Neural cell (in vitro differentiated cells): ENCODE measurements at regions not wholly inside any gene's neighbourhood (a gene's known extent, or its start where the extent isn't known, plus 50 kb on each side); places are given as distances from the start of the nearest gene placed in this dataset.

Experiments used
- EP300 ChIP-seq: fragments of 450-650 bp; conservative IDR thresholded peaks from 2 replicates; pipeline ENCODE4 v1.6.1; 2014; ENCODE audit warnings: antibody characterized with exemption, mild to moderate bottlenecking, moderate library complexity; ENCODE audit not compliant: poor library complexity, severe bottlenecking
- POLR2AphosphoS5 ChIP-seq: IDR thresholded peaks from 2 replicates; pipeline ENCODE4 v1.6.1; 2012
- TF ChIP-seq, protein P1 (sequence below): fragments of 450-650 bp; IDR thresholded peaks from 2 replicates; pipeline ENCODE4 v1.5.1; 2014; ENCODE audit warnings: antibody characterized with exemption, mild to moderate bottlenecking, moderate library complexity; ENCODE audit not compliant: poor library complexity, severe bottlenecking
- TF ChIP-seq, protein P2 (sequence below): IDR thresholded peaks from 2 replicates; pipeline ENCODE4 v1.6.1; 2012; ENCODE audit warnings: borderline replicate concordance

DNA sequence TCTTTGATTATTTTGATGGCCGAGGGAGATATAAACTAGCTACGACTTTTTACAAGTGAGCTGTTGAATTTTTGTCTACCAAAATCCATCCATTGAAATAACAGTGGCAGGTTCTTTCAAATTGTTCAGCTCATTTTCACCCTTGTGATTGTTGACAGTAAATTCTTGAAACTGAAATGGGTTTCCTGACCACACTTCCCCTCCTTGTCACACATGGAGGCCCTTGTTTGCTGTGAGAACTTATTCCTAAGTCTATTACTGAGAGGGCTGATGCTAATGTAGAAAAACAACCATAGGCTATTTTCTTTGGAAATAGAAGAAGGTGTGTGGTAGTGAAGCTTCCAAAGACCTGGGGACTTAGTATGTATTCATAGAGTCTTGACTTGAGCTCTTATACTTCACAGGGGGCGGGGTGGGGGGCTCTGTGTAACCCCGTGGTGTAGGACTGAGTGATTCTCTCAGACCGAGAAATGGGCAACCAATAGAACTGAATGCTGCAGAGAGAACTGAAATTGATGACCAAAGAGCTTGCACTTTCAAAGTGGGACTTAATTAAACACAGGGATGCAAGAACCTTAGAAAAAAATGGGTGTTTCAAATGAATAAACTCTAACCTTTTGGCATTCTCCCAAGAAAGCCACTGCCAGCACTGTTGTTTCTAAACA lies 718.9 kb downstream of the CCSER2 start:
- TF ChIP-seq, protein P1, sequence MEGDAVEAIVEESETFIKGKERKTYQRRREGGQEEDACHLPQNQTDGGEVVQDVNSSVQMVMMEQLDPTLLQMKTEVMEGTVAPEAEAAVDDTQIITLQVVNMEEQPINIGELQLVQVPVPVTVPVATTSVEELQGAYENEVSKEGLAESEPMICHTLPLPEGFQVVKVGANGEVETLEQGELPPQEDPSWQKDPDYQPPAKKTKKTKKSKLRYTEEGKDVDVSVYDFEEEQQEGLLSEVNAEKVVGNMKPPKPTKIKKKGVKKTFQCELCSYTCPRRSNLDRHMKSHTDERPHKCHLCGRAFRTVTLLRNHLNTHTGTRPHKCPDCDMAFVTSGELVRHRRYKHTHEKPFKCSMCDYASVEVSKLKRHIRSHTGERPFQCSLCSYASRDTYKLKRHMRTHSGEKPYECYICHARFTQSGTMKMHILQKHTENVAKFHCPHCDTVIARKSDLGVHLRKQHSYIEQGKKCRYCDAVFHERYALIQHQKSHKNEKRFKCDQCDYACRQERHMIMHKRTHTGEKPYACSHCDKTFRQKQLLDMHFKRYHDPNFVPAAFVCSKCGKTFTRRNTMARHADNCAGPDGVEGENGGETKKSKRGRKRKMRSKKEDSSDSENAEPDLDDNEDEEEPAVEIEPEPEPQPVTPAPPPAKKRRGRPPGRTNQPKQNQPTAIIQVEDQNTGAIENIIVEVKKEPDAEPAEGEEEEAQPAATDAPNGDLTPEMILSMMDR: no peak
- TF ChIP-seq EP300: no peak
- TF ChIP-seq, protein P2, sequence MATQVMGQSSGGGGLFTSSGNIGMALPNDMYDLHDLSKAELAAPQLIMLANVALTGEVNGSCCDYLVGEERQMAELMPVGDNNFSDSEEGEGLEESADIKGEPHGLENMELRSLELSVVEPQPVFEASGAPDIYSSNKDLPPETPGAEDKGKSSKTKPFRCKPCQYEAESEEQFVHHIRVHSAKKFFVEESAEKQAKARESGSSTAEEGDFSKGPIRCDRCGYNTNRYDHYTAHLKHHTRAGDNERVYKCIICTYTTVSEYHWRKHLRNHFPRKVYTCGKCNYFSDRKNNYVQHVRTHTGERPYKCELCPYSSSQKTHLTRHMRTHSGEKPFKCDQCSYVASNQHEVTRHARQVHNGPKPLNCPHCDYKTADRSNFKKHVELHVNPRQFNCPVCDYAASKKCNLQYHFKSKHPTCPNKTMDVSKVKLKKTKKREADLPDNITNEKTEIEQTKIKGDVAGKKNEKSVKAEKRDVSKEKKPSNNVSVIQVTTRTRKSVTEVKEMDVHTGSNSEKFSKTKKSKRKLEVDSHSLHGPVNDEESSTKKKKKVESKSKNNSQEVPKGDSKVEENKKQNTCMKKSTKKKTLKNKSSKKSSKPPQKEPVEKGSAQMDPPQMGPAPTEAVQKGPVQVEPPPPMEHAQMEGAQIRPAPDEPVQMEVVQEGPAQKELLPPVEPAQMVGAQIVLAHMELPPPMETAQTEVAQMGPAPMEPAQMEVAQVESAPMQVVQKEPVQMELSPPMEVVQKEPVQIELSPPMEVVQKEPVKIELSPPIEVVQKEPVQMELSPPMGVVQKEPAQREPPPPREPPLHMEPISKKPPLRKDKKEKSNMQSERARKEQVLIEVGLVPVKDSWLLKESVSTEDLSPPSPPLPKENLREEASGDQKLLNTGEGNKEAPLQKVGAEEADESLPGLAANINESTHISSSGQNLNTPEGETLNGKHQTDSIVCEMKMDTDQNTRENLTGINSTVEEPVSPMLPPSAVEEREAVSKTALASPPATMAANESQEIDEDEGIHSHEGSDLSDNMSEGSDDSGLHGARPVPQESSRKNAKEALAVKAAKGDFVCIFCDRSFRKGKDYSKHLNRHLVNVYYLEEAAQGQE: no peak
- TF ChIP-seq POLR2AphosphoS5: no peak
